Sigmoid colon (tissue), 4 donors: ENCODE measurements at regions not wholly inside any gene's neighbourhood (a gene's known extent, or its start where the extent isn't known, plus 50 kb on each side); places are given as distances from the start of the nearest gene placed in this dataset.

Source experiments
- EP300 ChIP-seq, 4 donors: sonication (generic); formaldehyde crosslinking; IDR thresholded peaks; one replicate each; pipeline ENCODE4 v1.6.1; 2017; ENCODE audit warnings: antibody characterized with exemption in 4 of 4
- POLR2A ChIP-seq, 2 donors: fragments of 450-650 bp; IDR thresholded peaks; one replicate each; pipeline ENCODE4 v1.6.1; 2016; ENCODE audit warnings: antibody characterized with exemption in 2 of 2, mild to moderate bottlenecking in 2 of 2, moderate library complexity in 2 of 2
- TF ChIP-seq, protein P1 (sequence below), 4 experiments: fragments of 450-650 bp in 3 of 4; fragments of 200-600 bp in 1 of 4; IDR thresholded peaks; one replicate each; pipeline ENCODE4 v1.5.1; 2016 to 2019; ENCODE audit warnings: antibody characterized with exemption in 4 of 4, mild to moderate bottlenecking in 3 of 4, moderate library complexity in 2 of 4

GRCh38 chr1:57674801-57675200 lies 250.9 kb upstream of the DAB1 start:
- TF ChIP-seq, protein P1, sequence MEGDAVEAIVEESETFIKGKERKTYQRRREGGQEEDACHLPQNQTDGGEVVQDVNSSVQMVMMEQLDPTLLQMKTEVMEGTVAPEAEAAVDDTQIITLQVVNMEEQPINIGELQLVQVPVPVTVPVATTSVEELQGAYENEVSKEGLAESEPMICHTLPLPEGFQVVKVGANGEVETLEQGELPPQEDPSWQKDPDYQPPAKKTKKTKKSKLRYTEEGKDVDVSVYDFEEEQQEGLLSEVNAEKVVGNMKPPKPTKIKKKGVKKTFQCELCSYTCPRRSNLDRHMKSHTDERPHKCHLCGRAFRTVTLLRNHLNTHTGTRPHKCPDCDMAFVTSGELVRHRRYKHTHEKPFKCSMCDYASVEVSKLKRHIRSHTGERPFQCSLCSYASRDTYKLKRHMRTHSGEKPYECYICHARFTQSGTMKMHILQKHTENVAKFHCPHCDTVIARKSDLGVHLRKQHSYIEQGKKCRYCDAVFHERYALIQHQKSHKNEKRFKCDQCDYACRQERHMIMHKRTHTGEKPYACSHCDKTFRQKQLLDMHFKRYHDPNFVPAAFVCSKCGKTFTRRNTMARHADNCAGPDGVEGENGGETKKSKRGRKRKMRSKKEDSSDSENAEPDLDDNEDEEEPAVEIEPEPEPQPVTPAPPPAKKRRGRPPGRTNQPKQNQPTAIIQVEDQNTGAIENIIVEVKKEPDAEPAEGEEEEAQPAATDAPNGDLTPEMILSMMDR (IDR thresholded peaks at IDR 0.05) = no peak
- TF ChIP-seq POLR2A (IDR thresholded peaks at IDR 0.05) = no peak
- no peak for TF ChIP-seq EP300 (IDR thresholded peaks at IDR 0.05)
